DND-41 (cell line): ENCODE measurements at regions not wholly inside any gene's neighbourhood (a gene's known extent, or its start where the extent isn't known, plus 50 kb on each side); places are given as distances from the start of the nearest gene placed in this dataset.

Experiments used
- EZH2 ChIP-seq: IDR thresholded peaks from 3 replicates; pipeline ENCODE4 v1.6.1; 2012; ENCODE audit warnings: borderline replicate concordance, low read depth, mild to moderate bottlenecking, moderate library complexity, low read length, inconsistent platforms; ENCODE audit not compliant: severe bottlenecking
- TF ChIP-seq, protein P1 (sequence below): IDR thresholded peaks from 2 replicates; pipeline ENCODE4 v1.5.1; 2012; ENCODE audit warnings: borderline replicate concordance, low read length, moderate library complexity, mild to moderate bottlenecking; ENCODE audit not compliant: poor library complexity, severe bottlenecking; ENCODE audit errors: extremely low read depth

- TF ChIP-seq, protein P1, sequence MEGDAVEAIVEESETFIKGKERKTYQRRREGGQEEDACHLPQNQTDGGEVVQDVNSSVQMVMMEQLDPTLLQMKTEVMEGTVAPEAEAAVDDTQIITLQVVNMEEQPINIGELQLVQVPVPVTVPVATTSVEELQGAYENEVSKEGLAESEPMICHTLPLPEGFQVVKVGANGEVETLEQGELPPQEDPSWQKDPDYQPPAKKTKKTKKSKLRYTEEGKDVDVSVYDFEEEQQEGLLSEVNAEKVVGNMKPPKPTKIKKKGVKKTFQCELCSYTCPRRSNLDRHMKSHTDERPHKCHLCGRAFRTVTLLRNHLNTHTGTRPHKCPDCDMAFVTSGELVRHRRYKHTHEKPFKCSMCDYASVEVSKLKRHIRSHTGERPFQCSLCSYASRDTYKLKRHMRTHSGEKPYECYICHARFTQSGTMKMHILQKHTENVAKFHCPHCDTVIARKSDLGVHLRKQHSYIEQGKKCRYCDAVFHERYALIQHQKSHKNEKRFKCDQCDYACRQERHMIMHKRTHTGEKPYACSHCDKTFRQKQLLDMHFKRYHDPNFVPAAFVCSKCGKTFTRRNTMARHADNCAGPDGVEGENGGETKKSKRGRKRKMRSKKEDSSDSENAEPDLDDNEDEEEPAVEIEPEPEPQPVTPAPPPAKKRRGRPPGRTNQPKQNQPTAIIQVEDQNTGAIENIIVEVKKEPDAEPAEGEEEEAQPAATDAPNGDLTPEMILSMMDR: no peak
- TF ChIP-seq EZH2: no peak
Observed at GRCh38 chr2:198909525-198910267, 548.0 kb downstream of the SATB2 start.
